Neural cell (in vitro differentiated cells): ENCODE measurements at regions not wholly inside any gene's neighbourhood (a gene's known extent, or its start where the extent isn't known, plus 50 kb on each side); places are given as distances from the start of the nearest gene placed in this dataset.

ENCODE experiments used
- EP300 ChIP-seq: fragments of 450-650 bp; conservative IDR thresholded peaks from 2 replicates; pipeline ENCODE4 v1.6.1; 2014; ENCODE audit warnings: antibody characterized with exemption, mild to moderate bottlenecking, moderate library complexity; ENCODE audit not compliant: poor library complexity, severe bottlenecking
- EZH2 ChIP-seq: fragments of 200-600, 300-800 bp; shearing (Covaris generic), sonication (generic); IDR thresholded peaks from 2 replicates; pipeline ENCODE4 v1.6.1; 2014; ENCODE audit warnings: antibody characterized with exemption, low read length, borderline replicate concordance, mild to moderate bottlenecking; ENCODE audit not compliant: insufficient read depth, poor library complexity, severe bottlenecking
- MXI1 ChIP-seq: fragments of 450-650 bp; conservative IDR thresholded peaks from 2 replicates; pipeline ENCODE4 v1.6.1; 2014; ENCODE audit warnings: antibody characterized with exemption, mild to moderate bottlenecking; ENCODE audit not compliant: poor library complexity, severe bottlenecking
- POLR2AphosphoS5 ChIP-seq: IDR thresholded peaks from 2 replicates; pipeline ENCODE4 v1.6.1; 2012
- RAD21 ChIP-seq: fragments of 450-650 bp; conservative IDR thresholded peaks from 2 replicates; pipeline ENCODE4 v1.6.1; 2014; ENCODE audit warnings: antibody characterized with exemption, mild to moderate bottlenecking, moderate library complexity
- TAF1 ChIP-seq: IDR thresholded peaks from 2 replicates; pipeline ENCODE4 v1.6.1; 2012; ENCODE audit warnings: low read depth
- TF ChIP-seq, protein P1 (sequence below): fragments of 450-650 bp; IDR thresholded peaks from 2 replicates; pipeline ENCODE4 v1.5.1; 2014; ENCODE audit warnings: antibody characterized with exemption, mild to moderate bottlenecking, moderate library complexity; ENCODE audit not compliant: poor library complexity, severe bottlenecking

DNA sequence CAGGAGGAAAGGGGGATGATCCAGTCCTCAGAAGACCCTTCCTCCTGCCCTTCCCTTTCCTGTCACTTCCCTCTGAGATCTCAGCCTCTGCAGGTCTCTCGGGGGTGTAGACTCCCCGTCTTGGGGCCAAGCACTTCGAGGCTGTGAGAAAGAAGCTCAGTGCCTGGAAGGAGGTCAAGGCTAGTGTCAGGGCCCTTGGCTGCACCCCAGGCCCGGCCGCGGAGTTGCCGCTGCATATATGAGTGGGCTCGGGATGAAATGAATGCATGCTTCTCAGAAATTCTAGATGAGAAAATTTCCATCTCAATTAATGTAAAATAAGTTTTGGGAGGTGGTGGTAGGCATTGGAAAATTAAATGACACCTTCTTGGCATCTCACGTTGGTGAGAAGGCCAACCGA is 1313.7 kb downstream of the BRD1 start:
- TF ChIP-seq EP300 (no peak), TAF1 (no peak), EZH2 (no peak), RAD21 (no peak), POLR2AphosphoS5 (no peak), MXI1 (no peak)
- TF ChIP-seq, protein P1, sequence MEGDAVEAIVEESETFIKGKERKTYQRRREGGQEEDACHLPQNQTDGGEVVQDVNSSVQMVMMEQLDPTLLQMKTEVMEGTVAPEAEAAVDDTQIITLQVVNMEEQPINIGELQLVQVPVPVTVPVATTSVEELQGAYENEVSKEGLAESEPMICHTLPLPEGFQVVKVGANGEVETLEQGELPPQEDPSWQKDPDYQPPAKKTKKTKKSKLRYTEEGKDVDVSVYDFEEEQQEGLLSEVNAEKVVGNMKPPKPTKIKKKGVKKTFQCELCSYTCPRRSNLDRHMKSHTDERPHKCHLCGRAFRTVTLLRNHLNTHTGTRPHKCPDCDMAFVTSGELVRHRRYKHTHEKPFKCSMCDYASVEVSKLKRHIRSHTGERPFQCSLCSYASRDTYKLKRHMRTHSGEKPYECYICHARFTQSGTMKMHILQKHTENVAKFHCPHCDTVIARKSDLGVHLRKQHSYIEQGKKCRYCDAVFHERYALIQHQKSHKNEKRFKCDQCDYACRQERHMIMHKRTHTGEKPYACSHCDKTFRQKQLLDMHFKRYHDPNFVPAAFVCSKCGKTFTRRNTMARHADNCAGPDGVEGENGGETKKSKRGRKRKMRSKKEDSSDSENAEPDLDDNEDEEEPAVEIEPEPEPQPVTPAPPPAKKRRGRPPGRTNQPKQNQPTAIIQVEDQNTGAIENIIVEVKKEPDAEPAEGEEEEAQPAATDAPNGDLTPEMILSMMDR: no peak
